ENCODE measurements at regions not wholly inside any gene's neighbourhood (a gene's known extent, or its start where the extent isn't known, plus 50 kb on each side); places are given as distances from the start of the nearest gene placed in this dataset.
A peak's percentile ranks its signal among the peaks of the same experiment; 100 is the strongest.

GRCh38 chr3:194194051-194194756, 58.3 kb downstream of the HES1 start:
- Histone ChIP-seq H3K36me3 (replicated peaks in 1 of 2; ENCODE audit: control insufficient read depth in 1 of 2, insufficient read depth in 2 of 2, low read length in 2 of 2) (no peaks in the 10 kb centered on the region), H4K20me1 (ENCODE audit: insufficient read depth, low read length) (no peaks in the 10 kb centered on the region), H3K4me3 (replicated peaks in 1 of 3; ENCODE audit: low read depth in 2 of 3, low read length in 3 of 3) (no peak overlapping the region), H3K9me3 (replicated peaks in 1 of 2; ENCODE audit: control insufficient read depth in 1 of 2, insufficient read depth in 1 of 2, low read length in 2 of 2) (no peaks in the 10 kb centered on the region), H3K79me2 (ENCODE audit: insufficient read depth, low read length) (no peaks in the 10 kb centered on the region), H3K27me3 (ENCODE audit: control insufficient read depth in 2 of 2, insufficient read depth in 2 of 2, low read length in 2 of 2) (peaks cover 4 to 5% of the 10 kb centered on the region in 2 donors), H3K4me1 (ENCODE audit: control insufficient read depth in 1 of 2, insufficient read depth in 2 of 2, low read length in 2 of 2) (no peaks in the 10 kb centered on the region), H2AFZ (ENCODE audit: insufficient read depth, low read depth, low read length, poor library complexity, severe bottlenecking) (no peak overlapping the region), H3K9ac (ENCODE audit: insufficient read depth, low read length, poor library complexity, severe bottlenecking) (no peak overlapping the region), H3K4me2 (replicated peaks; ENCODE audit: extremely low read depth, low read length, poor library complexity, severe bottlenecking) (no peak overlapping the region), H3K27ac (ENCODE audit: low read depth in 1 of 2, low read length in 2 of 2) (no peak overlapping the region)
- Mint-ChIP-seq H3K36me3 (no peaks in the 10 kb centered on the region), H3K27me3 (ENCODE audit: low read depth in 3 of 3) (peaks cover 3 to 20% (median 17%) of the 10 kb centered on the region in 3 donors), H3K4me1 (peaks cover 15% of the 10 kb centered on the region), H3K27ac (peak overlapping the region in 1 of 7 donors; percentile 27), H3K4me3 (peak overlapping the region in 1 of 2 donors; percentile 8), H3K9me3 (peaks cover 0 to 10% (median 6%) of the 10 kb centered on the region in 7 donors)
- peak in 2 of 3 donors; percentile 7 to 55 for DNase-seq
- intact Hi-C loops (cut with micrococcal nuclease) = no loop called here
- TF ChIP-seq, protein P1, sequence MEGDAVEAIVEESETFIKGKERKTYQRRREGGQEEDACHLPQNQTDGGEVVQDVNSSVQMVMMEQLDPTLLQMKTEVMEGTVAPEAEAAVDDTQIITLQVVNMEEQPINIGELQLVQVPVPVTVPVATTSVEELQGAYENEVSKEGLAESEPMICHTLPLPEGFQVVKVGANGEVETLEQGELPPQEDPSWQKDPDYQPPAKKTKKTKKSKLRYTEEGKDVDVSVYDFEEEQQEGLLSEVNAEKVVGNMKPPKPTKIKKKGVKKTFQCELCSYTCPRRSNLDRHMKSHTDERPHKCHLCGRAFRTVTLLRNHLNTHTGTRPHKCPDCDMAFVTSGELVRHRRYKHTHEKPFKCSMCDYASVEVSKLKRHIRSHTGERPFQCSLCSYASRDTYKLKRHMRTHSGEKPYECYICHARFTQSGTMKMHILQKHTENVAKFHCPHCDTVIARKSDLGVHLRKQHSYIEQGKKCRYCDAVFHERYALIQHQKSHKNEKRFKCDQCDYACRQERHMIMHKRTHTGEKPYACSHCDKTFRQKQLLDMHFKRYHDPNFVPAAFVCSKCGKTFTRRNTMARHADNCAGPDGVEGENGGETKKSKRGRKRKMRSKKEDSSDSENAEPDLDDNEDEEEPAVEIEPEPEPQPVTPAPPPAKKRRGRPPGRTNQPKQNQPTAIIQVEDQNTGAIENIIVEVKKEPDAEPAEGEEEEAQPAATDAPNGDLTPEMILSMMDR (IDR thresholded peaks at IDR 0.05) = no peak
- 45% methylated on average over 8 of the region's 9 CpGs for WGBS (ENCODE audit: insufficient coverage)

DNA sequence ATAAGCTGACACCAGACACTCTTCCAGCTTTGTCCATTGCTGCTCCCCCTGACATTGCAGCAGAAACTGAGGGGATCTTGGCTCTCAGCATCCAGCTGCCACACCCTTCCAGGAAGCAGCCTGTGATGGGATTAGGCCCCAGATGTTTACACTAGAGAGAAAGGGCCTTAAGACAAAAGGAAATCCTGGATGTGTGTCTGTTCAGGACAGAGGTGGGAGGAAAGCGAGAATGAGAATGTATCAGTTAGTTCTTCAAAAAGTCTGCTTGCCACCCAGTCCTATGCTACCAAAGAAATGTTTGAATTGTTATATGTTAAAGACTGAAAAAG, 58.8 kb downstream of the HES1 start:
- no peaks in the 10 kb centered on the region for H3K79me2 ChIP-seq (ENCODE audit: insufficient read depth, low read length)
- TF ChIP-seq, protein P1 (IDR thresholded peaks at IDR 0.05) = no peak
- no peak overlapping the region for H3K9ac ChIP-seq (ENCODE audit: insufficient read depth, low read length, poor library complexity, severe bottlenecking)
- no peak overlapping the region for H3K27ac ChIP-seq (ENCODE audit: low read depth in 1 of 2, low read length in 2 of 2)
- peaks cover 0 to 10% (median 6%) of the 10 kb centered on the region in 7 donors for H3K9me3 Mint-ChIP-seq
- no peak overlapping the region for H3K27ac Mint-ChIP-seq
- H4K20me1 ChIP-seq (ENCODE audit: insufficient read depth, low read length) = no peaks in the 10 kb centered on the region
- peaks cover 4 to 5% of the 10 kb centered on the region in 2 donors for H3K27me3 ChIP-seq (ENCODE audit: control insufficient read depth in 2 of 2, insufficient read depth in 2 of 2, low read length in 2 of 2)
- no peak overlapping the region for H3K4me2 ChIP-seq (replicated peaks; ENCODE audit: extremely low read depth, low read length, poor library complexity, severe bottlenecking)
- H3K4me1 ChIP-seq (ENCODE audit: control insufficient read depth in 1 of 2, insufficient read depth in 2 of 2, low read length in 2 of 2) = no peaks in the 10 kb centered on the region
- H3K27me3 Mint-ChIP-seq (ENCODE audit: low read depth in 3 of 3) = peaks cover 3 to 20% (median 17%) of the 10 kb centered on the region in 3 donors
- intact Hi-C loops (cut with micrococcal nuclease) = no loop called here
- no peaks in the 10 kb centered on the region for H3K9me3 ChIP-seq (replicated peaks in 1 of 2; ENCODE audit: control insufficient read depth in 1 of 2, insufficient read depth in 1 of 2, low read length in 2 of 2)
- H2AFZ ChIP-seq (ENCODE audit: insufficient read depth, low read depth, low read length, poor library complexity, severe bottlenecking) = no peak overlapping the region
- no CpG with 5 or more reads among the region's 1 CpG for WGBS (ENCODE audit: insufficient coverage)
- H3K36me3 Mint-ChIP-seq = no peaks in the 10 kb centered on the region
- no peak for DNase-seq
- H3K4me1 Mint-ChIP-seq = peaks cover 15% of the 10 kb centered on the region
- no peak overlapping the region for H3K4me3 ChIP-seq (replicated peaks in 1 of 3; ENCODE audit: low read depth in 2 of 3, low read length in 3 of 3)
- H3K4me3 Mint-ChIP-seq = no peak overlapping the region
- no peaks in the 10 kb centered on the region for H3K36me3 ChIP-seq (replicated peaks in 1 of 2; ENCODE audit: control insufficient read depth in 1 of 2, insufficient read depth in 2 of 2, low read length in 2 of 2)
